Activated T-cell treated with anti-CD3 and anti-CD28 coated beads, Interleukin-2, amount 50 U/mL, for 24 hours (primary cell): ENCODE measurements at regions not wholly inside any gene's neighbourhood (a gene's known extent, or its start where the extent isn't known, plus 50 kb on each side); places are given as distances from the start of the nearest gene placed in this dataset.
"Not testable (repeated sequence)": the region's sequence is repeated elsewhere in the genome, so short reads cannot be mapped to it uniquely, and the experiment has no call there.

Source experiments
- DNase-seq: peaks from one replicate; pipeline ENCODE4 v3.0.0-alpha.2; 2020
- H3K27ac Mint-ChIP-seq: 2 replicates; pipeline ENCODE4 v1.8.0; 2020; ENCODE audit warnings: mild to moderate bottlenecking, mixed read lengths
- H3K27me3 Mint-ChIP-seq: 2 replicates; pipeline ENCODE4 v1.8.0; 2020; ENCODE audit warnings: mixed read lengths
- H3K36me3 Mint-ChIP-seq: 2 replicates; pipeline ENCODE4 v1.8.0; 2020; ENCODE audit warnings: low read depth, mixed read lengths
- H3K4me1 Mint-ChIP-seq: 2 replicates; pipeline ENCODE4 v1.8.0; 2020; ENCODE audit warnings: low read depth, mixed read lengths
- H3K4me3 Mint-ChIP-seq: 2 replicates; pipeline ENCODE4 v1.8.0; 2020; ENCODE audit warnings: mild to moderate bottlenecking, moderate library complexity, mixed read lengths
- H3K9me3 Mint-ChIP-seq: 2 replicates; pipeline ENCODE4 v1.8.0; 2020; ENCODE audit warnings: mixed read lengths

DNA sequence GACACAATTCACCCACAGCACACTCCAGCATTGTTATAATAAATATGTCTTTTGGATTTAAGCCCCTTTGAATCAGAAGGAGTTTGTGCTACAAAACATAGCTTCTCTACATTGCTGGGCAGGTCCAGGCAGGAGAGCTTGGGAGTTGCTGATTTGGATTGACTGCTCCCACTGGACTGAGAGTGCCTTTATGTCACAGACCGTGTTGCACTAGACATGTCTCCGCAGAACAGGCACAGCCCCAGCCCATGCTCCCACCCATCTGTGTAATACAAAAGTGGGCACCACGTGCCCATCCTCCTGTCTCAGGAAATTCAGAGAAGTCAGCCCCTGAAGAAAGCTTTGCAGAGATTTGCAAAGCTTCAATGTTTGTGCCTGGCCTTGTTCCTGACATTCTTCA is 117.1 kb downstream of the MED10 start:
- H3K27me3 Mint-ChIP-seq: peaks cover 23% of the 10 kb centered on the region
- peaks cover 9% of the 10 kb centered on the region for H3K4me1 Mint-ChIP-seq
- DNase-seq: no peak
- no peak overlapping the region for H3K4me3 Mint-ChIP-seq
- H3K27ac Mint-ChIP-seq: peak overlapping the region; percentile 23
- no peaks in the 10 kb centered on the region for H3K36me3 Mint-ChIP-seq
- H3K9me3 Mint-ChIP-seq: no peaks in the 10 kb centered on the region

DNA sequence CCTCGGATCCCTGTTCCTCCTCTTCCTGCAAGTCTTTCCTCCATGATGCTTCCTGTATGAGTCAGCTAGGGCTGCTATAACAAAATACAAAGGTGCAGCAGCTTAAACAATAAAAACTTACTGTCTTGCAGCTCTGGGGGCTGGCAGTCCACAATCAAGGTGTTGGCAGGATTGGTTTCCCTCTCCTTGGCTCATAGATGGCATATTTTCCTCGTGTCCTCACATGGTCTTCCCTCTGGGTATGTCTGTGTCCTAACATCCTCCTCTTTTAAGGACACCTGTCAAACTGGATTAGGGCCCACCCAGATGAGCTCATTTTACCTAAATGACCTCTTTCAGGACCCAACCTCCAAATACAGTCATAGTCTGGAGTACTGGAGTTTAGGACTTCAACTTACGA is 117.5 kb downstream of the MED10 start:
- no peaks in the 10 kb centered on the region for H3K36me3 Mint-ChIP-seq
- H3K9me3 Mint-ChIP-seq: no peaks in the 10 kb centered on the region
- no peak for DNase-seq
- H3K27me3 Mint-ChIP-seq: peaks cover 23% of the 10 kb centered on the region
- H3K27ac Mint-ChIP-seq: no peak overlapping the region
- H3K4me3 Mint-ChIP-seq: no peak overlapping the region
- H3K4me1 Mint-ChIP-seq: peaks cover 9% of the 10 kb centered on the region

DNA sequence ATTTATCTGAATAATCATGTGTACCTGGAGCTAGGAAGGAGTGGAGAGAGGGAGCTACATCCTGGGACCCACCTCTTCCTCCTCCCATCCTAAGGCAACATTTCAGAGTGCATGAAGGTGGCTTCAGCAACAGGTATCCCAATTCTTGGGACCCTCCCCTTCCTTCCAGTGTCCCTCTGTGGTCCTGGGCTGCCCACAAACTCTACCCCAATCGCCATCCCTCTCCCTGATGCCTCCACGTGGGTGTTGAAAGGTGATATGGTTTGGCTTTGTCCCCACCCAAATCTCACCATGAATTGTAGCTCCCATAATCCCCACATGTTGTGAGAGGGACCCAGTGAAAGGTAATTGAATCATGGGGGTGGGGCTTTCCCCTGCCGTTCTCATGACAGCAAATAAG is 121.4 kb downstream of the MED10 start:
- Mint-ChIP-seq H3K4me1 (peaks cover 4% of the 10 kb centered on the region), H3K27ac (no peak overlapping the region), H3K36me3 (no peaks in the 10 kb centered on the region), H3K9me3 (no peaks in the 10 kb centered on the region), H3K27me3 (peaks cover 27% of the 10 kb centered on the region), H3K4me3 (no peak overlapping the region)
- no peak for DNase-seq

GRCh38 chr5:6255956-6256355 is 122.4 kb downstream of the MED10 start:
- Mint-ChIP-seq H3K36me3 (no peaks in the 10 kb centered on the region), H3K27ac (no peak overlapping the region), H3K4me3 (no peak overlapping the region), H3K9me3 (no peaks in the 10 kb centered on the region), H3K4me1 (no peaks in the 10 kb centered on the region), H3K27me3 (peaks cover 31% of the 10 kb centered on the region)
- no peak for DNase-seq

DNA sequence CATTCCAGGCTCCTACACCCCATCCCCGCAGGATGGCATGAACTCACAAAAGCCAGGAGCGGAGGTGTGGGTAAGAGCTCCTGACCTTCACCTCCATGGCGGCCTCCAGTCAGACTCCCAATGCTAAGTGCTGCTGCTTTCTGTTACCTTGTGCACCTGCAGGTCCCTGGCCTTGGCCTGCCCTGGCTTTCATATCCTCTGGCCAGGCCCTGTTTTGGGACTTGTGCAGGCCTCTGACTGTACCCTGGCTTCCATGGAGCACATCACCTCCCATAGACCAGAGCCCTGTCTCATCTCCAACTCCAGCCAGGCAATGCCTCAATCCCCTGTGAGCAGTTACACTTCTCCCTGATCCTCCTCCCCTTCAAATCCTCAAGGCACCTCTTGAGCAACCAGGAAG is 124.5 kb downstream of the MED10 start:
- Mint-ChIP-seq H3K27ac (no peak overlapping the region), H3K27me3 (peaks cover 20% of the 10 kb centered on the region), H3K4me1 (no peaks in the 10 kb centered on the region), H3K36me3 (no peaks in the 10 kb centered on the region), H3K9me3 (no peaks in the 10 kb centered on the region), H3K4me3 (no peak overlapping the region)
- no peak for DNase-seq

GRCh38 chr5:6253281-6253680 is 125.1 kb downstream of the MED10 start:
- H3K9me3 Mint-ChIP-seq: no peaks in the 10 kb centered on the region
- peaks cover 17% of the 10 kb centered on the region for H3K27me3 Mint-ChIP-seq
- H3K4me1 Mint-ChIP-seq: no peaks in the 10 kb centered on the region
- H3K36me3 Mint-ChIP-seq: no peaks in the 10 kb centered on the region
- DNase-seq: no peak
- H3K4me3 Mint-ChIP-seq: no peak overlapping the region
- no peak overlapping the region for H3K27ac Mint-ChIP-seq

DNA sequence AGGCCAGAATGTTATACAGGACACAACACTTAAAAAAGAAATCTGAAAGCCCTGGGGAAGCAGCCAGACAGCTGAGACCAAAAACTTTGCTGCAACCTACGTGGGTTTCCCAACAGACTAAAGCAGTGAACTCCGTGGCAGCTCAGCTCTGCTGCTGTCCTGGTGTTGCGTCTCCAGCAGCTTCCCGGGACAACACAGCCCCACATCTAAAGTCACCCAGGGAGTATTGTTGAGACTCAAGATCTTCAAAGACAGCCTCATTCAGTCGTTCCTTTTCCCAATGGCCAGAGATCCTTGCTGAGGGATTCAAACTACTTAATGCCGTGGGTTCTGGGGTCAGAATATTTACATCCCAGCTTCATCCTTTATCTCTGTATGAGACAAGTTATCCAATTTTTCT is 125.8 kb downstream of the MED10 start:
- no peak overlapping the region for H3K4me3 Mint-ChIP-seq
- H3K27ac Mint-ChIP-seq: no peak overlapping the region
- H3K4me1 Mint-ChIP-seq: no peaks in the 10 kb centered on the region
- no peak for DNase-seq
- no peaks in the 10 kb centered on the region for H3K36me3 Mint-ChIP-seq
- H3K27me3 Mint-ChIP-seq: peaks cover 13% of the 10 kb centered on the region
- no peaks in the 10 kb centered on the region for H3K9me3 Mint-ChIP-seq

- Mint-ChIP-seq H3K4me3 (no peak overlapping the region), H3K36me3 (no peaks in the 10 kb centered on the region), H3K27ac (no peak overlapping the region), H3K4me1 (no peaks in the 10 kb centered on the region), H3K9me3 (no peaks in the 10 kb centered on the region), H3K27me3 (peaks cover 13% of the 10 kb centered on the region)
- no peak for DNase-seq
These were observed 126.7 kb downstream of the MED10 start for GRCh38 chr5:6251565-6252102.

GRCh38 chr5:6250121-6250520 is 128.2 kb downstream of the MED10 start:
- no peak overlapping the region for H3K4me3 Mint-ChIP-seq
- H3K36me3 Mint-ChIP-seq: no peaks in the 10 kb centered on the region
- no peaks in the 10 kb centered on the region for H3K9me3 Mint-ChIP-seq
- no peak for DNase-seq
- H3K27ac Mint-ChIP-seq: no peak overlapping the region
- H3K27me3 Mint-ChIP-seq: peaks cover 13% of the 10 kb centered on the region
- H3K4me1 Mint-ChIP-seq: no peaks in the 10 kb centered on the region

DNA sequence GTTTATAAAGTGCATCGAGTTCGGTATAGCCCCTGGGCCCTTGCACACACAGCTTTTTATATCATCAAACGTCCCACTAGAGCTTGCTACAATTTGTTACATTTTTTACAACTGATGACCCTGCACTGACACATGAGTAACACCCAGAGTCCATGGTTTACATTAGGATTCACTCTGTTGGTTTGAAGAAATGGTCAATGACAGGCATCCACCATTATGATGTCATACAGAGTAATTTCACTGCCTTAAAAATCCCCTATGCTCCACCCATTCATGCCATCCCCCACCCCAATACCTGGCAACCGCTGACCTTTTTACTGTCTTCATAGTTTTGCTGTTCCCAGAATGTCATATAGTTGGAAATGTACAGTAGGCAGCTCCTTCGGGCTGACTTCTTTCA is 130.2 kb downstream of the MED10 start:
- H3K27ac Mint-ChIP-seq: no peak overlapping the region
- H3K9me3 Mint-ChIP-seq: no peaks in the 10 kb centered on the region
- H3K4me3 Mint-ChIP-seq: no peak overlapping the region

DNA sequence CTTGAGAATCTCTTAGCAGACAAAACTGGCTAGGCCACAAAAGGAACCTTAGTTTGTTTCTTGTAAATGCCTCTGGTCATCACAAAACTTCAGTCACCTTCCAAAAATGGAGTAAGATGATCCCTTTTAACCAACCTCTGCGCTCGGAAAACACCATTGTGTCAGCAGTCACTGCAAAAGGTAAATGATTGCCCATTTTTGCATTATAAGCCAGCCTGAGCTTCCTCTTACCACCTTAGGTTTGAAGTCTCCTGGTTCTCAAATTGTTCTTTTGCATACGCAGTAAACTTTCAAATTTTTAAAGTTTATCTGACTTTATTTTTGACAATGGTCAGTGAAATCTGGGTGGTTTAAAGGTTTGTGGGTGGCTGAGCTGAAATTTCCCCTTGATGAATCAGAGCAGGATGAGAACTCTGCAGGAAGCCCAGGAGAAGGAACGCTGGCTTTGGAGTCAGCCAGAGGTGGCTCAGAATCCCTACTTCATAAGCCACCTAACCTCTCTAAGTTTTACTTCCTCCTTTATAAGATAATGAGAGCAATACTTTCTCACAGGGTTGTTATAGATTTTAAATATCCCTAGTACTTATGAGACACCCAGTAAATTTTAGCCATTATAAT is 131.4 kb downstream of the MED10 start:
- peaks cover 5% of the 10 kb centered on the region for H3K27me3 Mint-ChIP-seq
- H3K4me1 Mint-ChIP-seq: no peaks in the 10 kb centered on the region
- no peaks in the 10 kb centered on the region for H3K36me3 Mint-ChIP-seq
- H3K9me3 Mint-ChIP-seq: no peaks in the 10 kb centered on the region
- no peak overlapping the region for H3K4me3 Mint-ChIP-seq
- no peak overlapping the region for H3K27ac Mint-ChIP-seq
- DNase-seq: no peak

More for the DNA sequence above, 130.2 kb downstream of the MED10 start:
- DNase-seq: no peak
- Mint-ChIP-seq H3K4me1 (no peaks in the 10 kb centered on the region), H3K36me3 (no peaks in the 10 kb centered on the region), H3K27me3 (peaks cover 10% of the 10 kb centered on the region)

DNA sequence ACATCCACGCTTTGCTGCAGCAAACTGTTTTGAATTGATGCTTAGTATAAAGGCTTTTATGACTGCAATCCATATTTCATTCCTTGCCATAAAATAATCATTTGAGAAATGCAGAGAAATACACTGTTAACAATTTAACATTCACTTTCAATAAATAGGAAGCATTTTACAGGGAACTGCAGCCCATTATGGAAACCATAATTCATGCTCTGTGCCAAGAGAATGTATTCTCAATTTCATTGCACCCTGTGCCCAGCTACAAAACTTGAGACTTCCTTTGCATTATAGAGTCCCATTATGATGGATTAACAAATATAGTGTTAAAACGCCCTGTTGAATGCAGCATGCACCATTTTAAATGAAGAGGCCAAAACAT is 134.0 kb downstream of the MED10 start:
- H3K36me3 Mint-ChIP-seq: no peaks in the 10 kb centered on the region
- no peaks in the 10 kb centered on the region for H3K9me3 Mint-ChIP-seq
- no peaks in the 10 kb centered on the region for H3K4me1 Mint-ChIP-seq
- no peak overlapping the region for H3K4me3 Mint-ChIP-seq
- DNase-seq: no peak
- H3K27ac Mint-ChIP-seq: no peak overlapping the region
- H3K27me3 Mint-ChIP-seq: no peaks in the 10 kb centered on the region

DNA sequence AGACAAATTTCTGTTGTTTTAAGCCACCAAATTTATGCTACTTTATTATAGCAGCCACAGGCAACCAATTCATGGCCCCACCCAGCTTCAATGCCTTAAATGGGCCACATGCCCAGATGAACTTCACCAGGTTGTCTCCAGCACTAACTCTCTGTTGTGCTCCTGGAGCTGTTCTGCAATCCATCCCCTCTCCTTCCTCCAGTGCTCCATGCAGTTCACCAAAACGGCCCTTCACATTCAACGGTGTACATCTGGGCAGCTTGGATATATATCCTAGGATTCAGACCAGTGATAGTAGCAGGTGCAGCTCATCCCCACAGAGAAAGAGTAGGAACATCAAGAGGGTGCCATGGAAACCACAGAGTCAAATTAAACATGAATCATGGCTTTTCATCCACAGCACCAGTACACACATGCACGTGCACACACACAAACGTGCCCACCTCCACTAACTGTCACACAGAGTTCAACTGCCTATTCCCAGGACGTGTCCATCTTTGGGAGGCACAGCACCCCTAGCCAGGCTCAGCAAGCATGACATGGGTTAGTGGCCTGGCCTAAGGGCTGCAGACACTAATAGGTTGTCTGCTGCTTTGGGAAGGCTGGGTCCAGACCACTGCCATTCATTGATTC is 134.5 kb downstream of the MED10 start:
- H3K4me1 Mint-ChIP-seq: no peaks in the 10 kb centered on the region
- H3K36me3 Mint-ChIP-seq: no peaks in the 10 kb centered on the region
- no peak for DNase-seq
- no peak overlapping the region for H3K27ac Mint-ChIP-seq
- peaks cover 2% of the 10 kb centered on the region for H3K27me3 Mint-ChIP-seq
- H3K4me3 Mint-ChIP-seq: no peak overlapping the region
- peaks cover 4% of the 10 kb centered on the region for H3K9me3 Mint-ChIP-seq

GRCh38 chr5:6241056-6241455 is 137.3 kb downstream of the MED10 start:
- not testable (repeated sequence) for H3K27ac Mint-ChIP-seq, H3K36me3 Mint-ChIP-seq, H3K4me3 Mint-ChIP-seq, H3K9me3 Mint-ChIP-seq, DNase-seq, H3K4me1 Mint-ChIP-seq
- H3K27me3 Mint-ChIP-seq: peaks cover 11% of the 10 kb centered on the region

DNA sequence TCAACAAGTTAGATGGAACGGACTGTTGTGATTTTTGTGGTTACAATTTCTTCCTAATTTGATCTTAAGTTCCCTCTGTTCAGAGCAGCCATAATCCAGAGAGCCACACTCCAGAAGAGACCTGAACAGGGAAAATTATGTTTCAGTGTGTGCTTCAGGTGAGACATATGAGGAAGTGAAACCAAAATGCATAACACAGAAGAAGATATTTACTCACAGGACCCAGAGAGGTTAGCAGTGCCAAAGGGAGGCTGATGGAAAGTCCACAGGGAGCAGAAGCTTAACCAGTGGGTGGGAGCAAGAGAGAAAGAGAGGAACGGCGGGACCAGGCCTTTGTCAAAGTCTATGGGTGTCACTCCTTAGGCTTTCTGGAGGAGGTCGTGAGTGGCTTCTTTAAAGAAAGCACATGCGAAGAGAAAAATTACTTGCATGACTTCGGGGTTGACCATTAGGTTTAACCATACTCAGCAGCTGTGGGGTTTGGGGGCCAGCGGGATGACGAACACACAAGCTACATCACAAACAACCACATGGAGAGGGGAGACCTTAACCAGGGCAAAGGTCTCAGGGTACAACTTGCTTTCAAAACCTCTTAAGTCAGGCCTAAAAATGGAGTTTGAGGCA is 141.4 kb downstream of the MED10 start:
- peaks cover 5% of the 10 kb centered on the region for H3K9me3 Mint-ChIP-seq
- H3K27ac Mint-ChIP-seq: no peak overlapping the region
- H3K27me3 Mint-ChIP-seq: peaks cover 17% of the 10 kb centered on the region
- no peaks in the 10 kb centered on the region for H3K4me1 Mint-ChIP-seq
- no peak overlapping the region for H3K4me3 Mint-ChIP-seq
- H3K36me3 Mint-ChIP-seq: no peaks in the 10 kb centered on the region
- no peak for DNase-seq
